BJ (cell line): ENCODE measurements at regions not wholly inside any gene's neighbourhood (a gene's known extent, or its start where the extent isn't known, plus 50 kb on each side); places are given as distances from the start of the nearest gene placed in this dataset.

Source experiments
- CTCF ChIA-PET: fragments of 350-600 bp; formaldehyde crosslinking; extraction: SDS; loops from one replicate; lab custom pipeline; 2021; ENCODE audit warnings: antibody characterized with exemption, inconsistent platforms; lab: Yijun Ruan, JAX
- POLR2A ChIA-PET: fragments of 300-600 bp; sonication (Branson Sonifier 250); formaldehyde crosslinking; extraction: SDS; loops from one replicate; lab custom pipeline; 2021; ENCODE audit warnings: antibody characterized with exemption; lab: Charles Lee
- DNase-seq: peaks from one replicate; pipeline ENCODE4 v3.0.0-alpha.2; 2011; ENCODE audit warnings: low read depth
- H3K27me3 ChIP-seq: 2 replicates; pipeline ENCODE4 v1.6.0; 2011; ENCODE audit warnings: low read length; ENCODE audit not compliant: control insufficient read depth, insufficient read depth
- H3K36me3 ChIP-seq: 2 replicates; pipeline ENCODE4 v1.5.1; 2011; ENCODE audit warnings: low read length; ENCODE audit not compliant: control insufficient read depth, insufficient read depth
- H3K4me3 ChIP-seq: 2 replicates; pipeline ENCODE4 v1.5.1; 2011; ENCODE audit warnings: low read depth, mild to moderate bottlenecking, control low read depth, low read length
- CTCF ChIP-seq: IDR thresholded peaks from 2 replicates; pipeline ENCODE4 v1.5.1; 2011; ENCODE audit warnings: low read depth, mild to moderate bottlenecking, control low read depth, inconsistent platforms, low read length, moderate library complexity; ENCODE audit not compliant: insufficient read depth

DNA sequence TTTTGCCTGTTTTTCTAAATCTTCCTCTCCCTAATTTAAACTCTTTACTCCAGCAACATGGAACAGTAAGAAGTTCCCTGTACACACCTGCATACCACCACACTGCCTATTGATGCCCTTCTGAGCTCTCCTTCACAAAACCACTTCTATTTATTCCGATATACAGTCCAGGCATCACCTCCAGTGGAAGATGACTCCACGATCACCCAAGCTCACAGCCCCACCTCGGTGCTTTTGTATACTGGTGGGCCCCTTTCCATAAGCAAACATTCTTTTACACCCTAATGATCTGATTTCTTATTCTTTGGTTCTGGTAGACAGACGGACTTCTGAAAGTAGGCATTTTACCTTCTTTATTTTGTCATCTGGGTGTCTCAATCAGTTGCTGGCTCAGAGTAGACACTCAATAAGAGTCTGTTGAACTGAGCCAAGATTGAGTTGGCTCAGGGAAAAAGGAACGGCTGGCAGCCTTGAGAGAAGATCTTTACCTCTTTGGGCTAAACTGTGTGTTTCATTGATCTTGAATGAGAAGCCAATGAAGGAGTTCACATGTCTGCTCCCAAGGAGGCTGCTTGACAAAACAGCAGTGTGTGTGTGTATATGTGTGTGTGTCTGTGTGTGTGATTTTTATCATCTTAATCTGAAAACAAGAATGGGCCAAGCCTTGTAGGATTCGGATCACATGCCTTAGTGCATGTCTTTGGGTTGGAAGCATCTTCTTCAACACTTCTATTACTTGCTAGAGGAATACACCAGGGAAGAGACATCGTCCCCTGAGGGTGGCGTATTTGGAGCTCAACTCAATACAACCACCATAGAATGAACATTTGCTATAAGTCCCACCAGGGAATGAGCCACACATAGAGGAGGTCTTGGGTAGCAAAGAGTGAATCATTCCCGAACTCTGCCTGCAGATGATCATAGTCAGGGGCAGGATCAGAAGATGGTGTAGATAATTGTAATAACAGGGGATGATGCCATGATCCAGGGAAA is 341.8 kb downstream of the CYRIA start:
- DNase-seq = no peak
- Histone ChIP-seq H3K4me3 (no peak overlapping the region), H3K36me3 (no peaks in the 10 kb centered on the region), H3K27me3 (no peaks in the 10 kb centered on the region)
- POLR2A ChIA-PET = no interaction called here
- CTCF ChIA-PET = no interaction called here
- TF ChIP-seq CTCF = no peak

DNA sequence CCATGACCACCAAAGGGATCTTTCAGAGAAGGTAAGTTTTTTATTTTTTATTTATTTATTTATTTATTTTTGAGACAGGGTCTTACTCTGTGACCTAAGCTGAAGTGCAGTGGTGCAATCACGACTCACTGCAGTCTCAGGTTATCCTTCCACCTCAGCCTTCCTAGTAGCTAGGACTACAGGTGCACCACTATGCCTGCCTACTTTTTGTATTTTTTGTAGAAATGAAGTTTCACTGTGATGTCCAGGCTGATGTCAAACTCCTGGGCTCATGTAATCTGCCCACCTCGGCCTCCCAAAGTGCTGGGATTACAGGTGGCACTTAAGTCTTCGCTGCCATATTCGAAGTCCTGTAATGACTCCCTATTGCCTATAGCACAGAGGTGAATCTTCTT is 342.5 kb downstream of the CYRIA start:
- no peak for TF ChIP-seq CTCF
- CTCF ChIA-PET = no interaction called here

DNA sequence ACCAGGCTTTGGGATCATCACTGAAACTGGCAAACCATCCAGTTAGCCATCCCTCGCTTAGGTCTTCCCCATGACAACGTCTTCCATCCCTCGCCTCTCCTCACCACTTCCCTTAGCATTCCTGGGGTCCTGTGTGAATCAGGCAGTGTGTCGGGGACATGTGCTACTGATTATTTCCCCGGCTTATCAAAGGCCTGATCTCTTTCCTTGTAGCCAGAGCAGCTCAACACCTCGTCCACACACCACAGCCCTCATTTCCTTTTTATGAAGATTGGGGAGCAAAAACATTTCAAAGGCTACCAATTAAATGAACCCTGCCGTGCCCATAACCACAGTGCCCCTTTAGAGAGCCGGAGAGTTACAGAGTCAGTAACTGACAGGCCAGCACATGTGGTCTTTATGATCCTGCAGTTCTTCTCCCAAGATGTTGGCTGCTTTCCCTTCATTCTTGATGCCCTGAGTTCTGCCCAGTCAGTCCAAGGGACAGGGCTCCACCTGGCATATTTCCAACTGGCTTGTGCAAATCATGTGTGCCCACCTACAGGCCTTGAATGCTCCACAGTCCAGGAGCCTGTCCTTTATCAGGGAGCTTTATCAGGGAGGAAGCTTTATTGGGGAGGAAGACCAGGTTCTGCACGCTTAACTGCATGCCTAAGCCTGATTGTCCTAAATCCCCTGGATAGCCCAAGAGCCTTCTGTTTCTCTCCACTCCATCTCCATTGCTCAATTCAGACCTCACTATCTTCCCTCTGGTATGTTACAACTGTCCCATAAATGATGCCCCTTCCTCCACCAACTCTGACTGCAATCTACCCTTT is 343.1 kb downstream of the CYRIA start:
- Histone ChIP-seq H3K4me3 (no peak overlapping the region), H3K27me3 (no peaks in the 10 kb centered on the region), H3K36me3 (no peaks in the 10 kb centered on the region)
- no peak for DNase-seq
- ChIA-PET CTCF (no interaction called here), POLR2A (no interaction called here)
- no peak for TF ChIP-seq CTCF

More for the DNA sequence above, 342.5 kb downstream of the CYRIA start:
- Histone ChIP-seq H3K4me3 (no peak overlapping the region), H3K36me3 (no peaks in the 10 kb centered on the region), H3K27me3 (no peaks in the 10 kb centered on the region)
- no peak for DNase-seq
- POLR2A ChIA-PET = no interaction called here

- POLR2A ChIA-PET = no interaction called here
- Histone ChIP-seq H3K4me3 (no peak overlapping the region), H3K27me3 (no peaks in the 10 kb centered on the region), H3K36me3 (no peaks in the 10 kb centered on the region)
- CTCF ChIA-PET = no interaction called here
- DNase-seq = no peak
- TF ChIP-seq CTCF = no peak
These were observed 343.8 kb downstream of the CYRIA start for GRCh38 chr2:16321872-16322271.

DNA sequence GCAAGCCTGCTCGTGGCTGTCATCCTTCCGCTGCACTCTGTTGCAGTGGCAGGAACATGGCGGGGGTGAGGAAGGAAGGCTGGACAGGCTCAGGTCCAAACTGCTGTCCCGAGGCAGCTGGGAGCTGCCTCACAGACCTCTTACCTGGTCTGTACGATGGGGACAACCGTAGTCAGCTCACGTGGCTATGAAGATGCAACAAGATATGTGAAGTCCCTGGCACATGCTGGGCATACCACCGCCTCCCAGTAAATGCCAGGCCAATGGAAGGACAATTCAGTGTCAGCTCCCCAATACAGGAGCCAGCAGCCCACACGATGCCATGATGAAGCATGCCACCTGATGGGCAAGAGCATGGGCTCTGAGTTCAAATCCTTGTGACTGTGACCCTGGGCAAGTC is 344.4 kb downstream of the CYRIA start:
- ChIA-PET CTCF (no interaction called here), POLR2A (no interaction called here)
- TF ChIP-seq CTCF = no peak
- Histone ChIP-seq H3K36me3 (no peaks in the 10 kb centered on the region), H3K27me3 (no peaks in the 10 kb centered on the region), H3K4me3 (no peak overlapping the region)
- no peak for DNase-seq
